Caco-2 (cell line): ENCODE measurements at regions not wholly inside any gene's neighbourhood (a gene's known extent, or its start where the extent isn't known, plus 50 kb on each side); places are given as distances from the start of the nearest gene placed in this dataset.

ENCODE experiments used
- BruUV-seq: library from RNA; stranded (reverse); fragments of 400-500 nt; replicated peaks from 2 replicates; lab custom pipeline; 2021; lab: Mats Ljungman, UMichigan
- CTCF ChIA-PET: fragments of 300-600 bp; sonication (Branson Sonifier 250); formaldehyde crosslinking; loops from one replicate; lab custom pipeline; 2022; ENCODE audit warnings: antibody characterized with exemption; lab: Charles Lee
- POLR2A ChIA-PET: fragments of 300-600 bp; sonication (Branson Sonifier 250); formaldehyde crosslinking; loops from one replicate; lab custom pipeline; 2022; ENCODE audit warnings: antibody characterized with exemption; lab: Charles Lee
- DNase-seq, 2 experiments: peaks; one replicate each; pipeline versions ENCODE4 v3.0.0 to v3.0.0-alpha.2; 2020 to 2022
- H3K27me3 ChIP-seq: replicated peaks from 2 replicates; pipeline ENCODE4 v1.6.0; 2011; ENCODE audit warnings: low read length; ENCODE audit not compliant: control insufficient read depth, insufficient read depth
- H3K36me3 ChIP-seq: 2 replicates; pipeline ENCODE4 v1.5.1; 2011; ENCODE audit warnings: low read length; ENCODE audit not compliant: control insufficient read depth, insufficient read depth
- H3K4me1 ChIP-seq: fragments of 250-450 bp; sonication (Bioruptor Pico); 2 replicates; pipeline ENCODE4 v1.5.1; 2020; ENCODE audit warnings: mild to moderate bottlenecking
- H3K4me3 ChIP-seq: 2 replicates; pipeline ENCODE4 v1.5.1; 2011; ENCODE audit warnings: low read depth, mild to moderate bottlenecking, control low read depth, low read length
- H3K9me3 ChIP-seq: fragments of 250-450 bp; sonication (Bioruptor Pico); 2 replicates; pipeline ENCODE4 v1.5.1; 2020; ENCODE audit warnings: mild to moderate bottlenecking, moderate library complexity
- H3K27ac Mint-ChIP-seq: one replicate; pipeline ENCODE4 v1.8.0; 2022; ENCODE audit warnings: mixed read lengths; ENCODE audit not compliant: unreplicated experiment
- H3K27me3 Mint-ChIP-seq: one replicate; pipeline ENCODE4 v1.8.0; 2022; ENCODE audit warnings: mixed read lengths; ENCODE audit not compliant: insufficient read depth, unreplicated experiment
- H3K36me3 Mint-ChIP-seq: one replicate; pipeline ENCODE4 v1.8.0; 2022; ENCODE audit warnings: mild to moderate bottlenecking, mixed read lengths; ENCODE audit not compliant: insufficient read depth, unreplicated experiment
- H3K4me1 Mint-ChIP-seq: one replicate; pipeline ENCODE4 v1.8.0; 2022; ENCODE audit warnings: low read depth, mixed read lengths; ENCODE audit not compliant: unreplicated experiment
- H3K4me3 Mint-ChIP-seq: one replicate; pipeline ENCODE4 v1.8.0; 2022; ENCODE audit warnings: mild to moderate bottlenecking, moderate library complexity, mixed read lengths; ENCODE audit not compliant: unreplicated experiment
- H3K9me3 Mint-ChIP-seq: one replicate; pipeline ENCODE4 v1.8.0; 2022; ENCODE audit warnings: mixed read lengths; ENCODE audit not compliant: unreplicated experiment
- CTCF ChIP-seq, 2 experiments: fragments of 200-600 bp in 1 of 2; IDR thresholded peaks; 1 replicate in 1 of 2; 2 replicates in 1 of 2; pipeline versions ENCODE4 v1.5.1 to v1.8.0; 2011 to 2022; ENCODE audit warnings: antibody characterized with exemption in 1 of 2, control low read depth in 1 of 2, inconsistent platforms in 1 of 2, low read depth in 1 of 2, low read length in 1 of 2, mild to moderate bottlenecking in 1 of 2, moderate library complexity in 1 of 2; ENCODE audit not compliant: insufficient read depth in 1 of 2, severe bottlenecking in 1 of 2, unreplicated experiment in 1 of 2
- intact Hi-C: fragments of 100-400 bp; cut with micrococcal nuclease; formaldehyde crosslinking; loops from one replicate; pipeline ENCODE4 v1.10.0; 2022; ENCODE audit not compliant: unreplicated experiment

- Mint-ChIP-seq H3K36me3 (no peaks in the 10 kb centered on the region), H3K9me3 (no peaks in the 10 kb centered on the region), H3K4me1 (no peaks in the 10 kb centered on the region), H3K27me3 (peaks cover 5% of the 10 kb centered on the region), H3K27ac (no peak overlapping the region), H3K4me3 (no peak overlapping the region)
- Histone ChIP-seq H3K36me3 (no peaks in the 10 kb centered on the region), H3K9me3 (no peaks in the 10 kb centered on the region), H3K4me3 (no peak overlapping the region), H3K27me3 (no peaks in the 10 kb centered on the region), H3K4me1 (no peaks in the 10 kb centered on the region)
- intact Hi-C loops = no loop called here
- no peak for TF ChIP-seq CTCF (IDR thresholded peaks at IDR 0.05; ENCODE audit: insufficient read depth in 1 of 2, low read depth in 1 of 2, low read length in 1 of 2, severe bottlenecking in 1 of 2, unreplicated experiment in 1 of 2)
- POLR2A ChIA-PET = no interaction called here
- DNase-seq = no peak
- BruUV-seq = no TSS peak
- CTCF ChIA-PET = no interaction called here
Measured at GRCh38 chr12:61863811-61864210, 396.4 kb upstream of the USP15 start.

GRCh38 chr12:61869796-61870195 is 390.4 kb upstream of the USP15 start:
- H3K27me3 Mint-ChIP-seq = no peaks in the 10 kb centered on the region
- no peak for TF ChIP-seq CTCF (IDR thresholded peaks at IDR 0.05; ENCODE audit: insufficient read depth in 1 of 2, low read depth in 1 of 2, low read length in 1 of 2, severe bottlenecking in 1 of 2, unreplicated experiment in 1 of 2)
- Histone ChIP-seq H3K27me3 (no peaks in the 10 kb centered on the region), H3K4me3 (no peak overlapping the region), H3K36me3 (no peaks in the 10 kb centered on the region), H3K9me3 (no peaks in the 10 kb centered on the region), H3K4me1 (no peaks in the 10 kb centered on the region)
- intact Hi-C loops = no loop called here
- CTCF ChIA-PET = no interaction called here
- H3K27ac Mint-ChIP-seq = no peak overlapping the region
- BruUV-seq = no TSS peak
- no peak for DNase-seq
- POLR2A ChIA-PET = no interaction called here
- H3K9me3 Mint-ChIP-seq = no peaks in the 10 kb centered on the region
- H3K4me3 Mint-ChIP-seq = no peak overlapping the region
- H3K36me3 Mint-ChIP-seq = no peaks in the 10 kb centered on the region
- H3K4me1 Mint-ChIP-seq = no peaks in the 10 kb centered on the region

GRCh38 chr12:61870658-61871484 is 389.3 kb upstream of the USP15 start:
- no TSS peak for BruUV-seq
- no peaks in the 10 kb centered on the region for H3K27me3 Mint-ChIP-seq
- intact Hi-C loops = no loop called here
- DNase-seq = no peak
- no peak overlapping the region for H3K27ac Mint-ChIP-seq
- no peaks in the 10 kb centered on the region for H3K27me3 ChIP-seq
- POLR2A ChIA-PET = no interaction called here
- H3K4me1 Mint-ChIP-seq = no peaks in the 10 kb centered on the region
- H3K4me3 ChIP-seq = no peak overlapping the region
- no peaks in the 10 kb centered on the region for H3K36me3 ChIP-seq
- no peaks in the 10 kb centered on the region for H3K9me3 ChIP-seq
- CTCF ChIA-PET = no interaction called here
- H3K9me3 Mint-ChIP-seq = no peaks in the 10 kb centered on the region
- H3K36me3 Mint-ChIP-seq = no peaks in the 10 kb centered on the region
- no peak overlapping the region for H3K4me3 Mint-ChIP-seq
- H3K4me1 ChIP-seq = no peaks in the 10 kb centered on the region
- TF ChIP-seq CTCF (IDR thresholded peaks at IDR 0.05; ENCODE audit: insufficient read depth in 1 of 2, low read depth in 1 of 2, low read length in 1 of 2, severe bottlenecking in 1 of 2, unreplicated experiment in 1 of 2) = no peak
